GM12872 (cell line): ENCODE measurements at regions not wholly inside any gene's neighbourhood (a gene's known extent, or its start where the extent isn't known, plus 50 kb on each side); places are given as distances from the start of the nearest gene placed in this dataset.

Source experiments
- TF ChIP-seq, protein P1 (sequence below): IDR thresholded peaks from 3 replicates; pipeline ENCODE4 v1.5.1; 2011; ENCODE audit warnings: low read depth, mild to moderate bottlenecking, low read length, moderate library complexity; ENCODE audit not compliant: insufficient read depth

GRCh38 chr15:39354189-39354588, 226.7 kb upstream of the THBS1 start:
- TF ChIP-seq, protein P1, sequence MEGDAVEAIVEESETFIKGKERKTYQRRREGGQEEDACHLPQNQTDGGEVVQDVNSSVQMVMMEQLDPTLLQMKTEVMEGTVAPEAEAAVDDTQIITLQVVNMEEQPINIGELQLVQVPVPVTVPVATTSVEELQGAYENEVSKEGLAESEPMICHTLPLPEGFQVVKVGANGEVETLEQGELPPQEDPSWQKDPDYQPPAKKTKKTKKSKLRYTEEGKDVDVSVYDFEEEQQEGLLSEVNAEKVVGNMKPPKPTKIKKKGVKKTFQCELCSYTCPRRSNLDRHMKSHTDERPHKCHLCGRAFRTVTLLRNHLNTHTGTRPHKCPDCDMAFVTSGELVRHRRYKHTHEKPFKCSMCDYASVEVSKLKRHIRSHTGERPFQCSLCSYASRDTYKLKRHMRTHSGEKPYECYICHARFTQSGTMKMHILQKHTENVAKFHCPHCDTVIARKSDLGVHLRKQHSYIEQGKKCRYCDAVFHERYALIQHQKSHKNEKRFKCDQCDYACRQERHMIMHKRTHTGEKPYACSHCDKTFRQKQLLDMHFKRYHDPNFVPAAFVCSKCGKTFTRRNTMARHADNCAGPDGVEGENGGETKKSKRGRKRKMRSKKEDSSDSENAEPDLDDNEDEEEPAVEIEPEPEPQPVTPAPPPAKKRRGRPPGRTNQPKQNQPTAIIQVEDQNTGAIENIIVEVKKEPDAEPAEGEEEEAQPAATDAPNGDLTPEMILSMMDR = no peak

GRCh38 chr15:39357480-39358268, 223.2 kb upstream of the THBS1 start:
- TF ChIP-seq, protein P1 = no peak

- TF ChIP-seq, protein P1 = no peak
These were observed 222.3 kb upstream of the THBS1 start for GRCh38 chr15:39358441-39359041.

DNA sequence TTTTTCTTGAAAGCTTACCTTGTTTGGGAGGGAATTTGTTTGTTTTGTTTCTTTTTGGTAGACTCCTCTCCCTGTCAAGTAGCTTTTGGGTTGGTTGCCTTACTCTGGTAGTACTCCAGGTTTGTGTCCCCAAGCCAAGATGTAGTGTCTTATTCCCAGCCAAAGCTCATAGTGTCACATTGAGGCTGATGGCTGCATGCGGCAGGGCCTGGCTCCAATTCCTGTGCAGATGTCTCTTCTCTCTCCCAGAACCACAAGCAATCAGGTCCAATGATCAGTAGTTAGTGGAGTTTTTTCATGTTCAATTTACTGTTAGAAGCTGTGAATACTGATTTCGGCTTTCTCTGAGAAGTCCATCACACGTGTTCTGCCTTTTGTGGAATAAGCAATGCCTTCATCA, 221.1 kb upstream of the THBS1 start:
- TF ChIP-seq, protein P1 = no peak

- TF ChIP-seq, protein P1 = no peak
These were observed 220.4 kb upstream of the THBS1 start for GRCh38 chr15:39360452-39360851.

GRCh38 chr15:39361497-39361896, 219.4 kb upstream of the THBS1 start:
- TF ChIP-seq, protein P1 = no peak

- TF ChIP-seq, protein P1 = no peak
These were observed 217.9 kb upstream of the THBS1 start for GRCh38 chr15:39362821-39363561.
